ENCODE measurements at regions not wholly inside any gene's neighbourhood (a gene's known extent, or its start where the extent isn't known, plus 50 kb on each side); places are given as distances from the start of the nearest gene placed in this dataset.

- Histone ChIP-seq H3K9ac (ENCODE audit: low read length in 3 of 3) (no peak overlapping the region), H3K4me3 (ENCODE audit: low read length in 3 of 3) (no peak overlapping the region), H3K36me3 (ENCODE audit: control insufficient read depth in 2 of 3, insufficient read depth in 3 of 3, low read length in 3 of 3) (no peaks in the 10 kb centered on the region), H3K27me3 (ENCODE audit: control insufficient read depth, insufficient read depth, low read length) (no peaks in the 10 kb centered on the region), H3K9me3 (ENCODE audit: control insufficient read depth in 2 of 3, insufficient read depth in 1 of 3, low read length in 3 of 3) (no peaks in the 10 kb centered on the region), H3K27ac (ENCODE audit: low read depth in 2 of 2, low read length in 2 of 2) (peak overlapping the region in 1 of 2 donors; percentile 9), H3K4me1 (ENCODE audit: control insufficient read depth in 2 of 3, insufficient read depth in 2 of 3, low read depth in 1 of 3, low read length in 3 of 3) (no peaks in the 10 kb centered on the region)
- no peak for DNase-seq
- intact Hi-C loops (cut with DNase I): no loop called here
- no peak for TF ChIP-seq CTCF (IDR thresholded peaks at IDR 0.05; ENCODE audit: borderline replicate concordance, extremely low read depth, insufficient read depth)
- no peak for FAIRE-seq
Measured at GRCh38 chr22:27213294-27213693, 555.9 kb downstream of the MIAT start.

GRCh38 chr22:27213766-27214581, 556.6 kb downstream of the MIAT start:
- TF ChIP-seq CTCF (IDR thresholded peaks at IDR 0.05; ENCODE audit: borderline replicate concordance, extremely low read depth, insufficient read depth): no peak
- H3K27ac ChIP-seq (ENCODE audit: low read depth in 2 of 2, low read length in 2 of 2): peak overlapping the region; percentile 9 to 57
- H3K9ac ChIP-seq (ENCODE audit: low read length in 3 of 3): no peak overlapping the region
- no peak overlapping the region for H3K4me3 ChIP-seq (ENCODE audit: low read length in 3 of 3)
- peak in 4 of 5 donors; percentile 52 to 92 (median 78) for DNase-seq
- H3K4me1 ChIP-seq (ENCODE audit: control insufficient read depth in 2 of 3, insufficient read depth in 2 of 3, low read depth in 1 of 3, low read length in 3 of 3): no peaks in the 10 kb centered on the region
- FAIRE-seq: no peak
- intact Hi-C loops (cut with DNase I): no loop called here
- H3K36me3 ChIP-seq (ENCODE audit: control insufficient read depth in 2 of 3, insufficient read depth in 3 of 3, low read length in 3 of 3): no peaks in the 10 kb centered on the region
- H3K27me3 ChIP-seq (ENCODE audit: control insufficient read depth, insufficient read depth, low read length): no peaks in the 10 kb centered on the region
- H3K9me3 ChIP-seq (ENCODE audit: control insufficient read depth in 2 of 3, insufficient read depth in 1 of 3, low read length in 3 of 3): no peaks in the 10 kb centered on the region

GRCh38 chr22:27214691-27215090, 557.3 kb downstream of the MIAT start:
- Histone ChIP-seq H3K4me3 (ENCODE audit: low read length in 3 of 3) (no peak overlapping the region), H3K36me3 (ENCODE audit: control insufficient read depth in 2 of 3, insufficient read depth in 3 of 3, low read length in 3 of 3) (no peaks in the 10 kb centered on the region), H3K9me3 (ENCODE audit: control insufficient read depth in 2 of 3, insufficient read depth in 1 of 3, low read length in 3 of 3) (no peaks in the 10 kb centered on the region), H3K27ac (ENCODE audit: low read depth in 2 of 2, low read length in 2 of 2) (no peak overlapping the region), H3K4me1 (ENCODE audit: control insufficient read depth in 2 of 3, insufficient read depth in 2 of 3, low read depth in 1 of 3, low read length in 3 of 3) (no peaks in the 10 kb centered on the region), H3K9ac (ENCODE audit: low read length in 3 of 3) (no peak overlapping the region), H3K27me3 (ENCODE audit: control insufficient read depth, insufficient read depth, low read length) (no peaks in the 10 kb centered on the region)
- no peak for TF ChIP-seq CTCF (IDR thresholded peaks at IDR 0.05; ENCODE audit: borderline replicate concordance, extremely low read depth, insufficient read depth)
- no peak for FAIRE-seq
- DNase-seq: no peak
- intact Hi-C loops (cut with DNase I): no loop called here

Data from kidney (tissue), 13 donors.